H9 (cell line): ENCODE measurements at regions not wholly inside any gene's neighbourhood (a gene's known extent, or its start where the extent isn't known, plus 50 kb on each side); places are given as distances from the start of the nearest gene placed in this dataset.

Experiments
- DNase-seq: peaks from one replicate; pipeline ENCODE4 v3.0.0-alpha.2; 2017
- H2AFZ ChIP-seq: one replicate; pipeline ENCODE4 v1.6.1; 2013; ENCODE audit warnings: mild to moderate bottlenecking, low read length, control low read depth, moderate library complexity
- H2AK5ac ChIP-seq: 2 replicates; pipeline ENCODE4 v1.6.1; 2013; ENCODE audit warnings: low read length, control low read depth, mixed read lengths; ENCODE audit not compliant: insufficient read length
- H2BK120ac ChIP-seq: one replicate; pipeline ENCODE4 v1.6.1; 2013; ENCODE audit warnings: low read depth, mild to moderate bottlenecking, low read length, control low read depth, inconsistent platforms; ENCODE audit not compliant: poor library complexity, severe bottlenecking
- H2BK12ac ChIP-seq: 2 replicates; pipeline ENCODE4 v1.6.1; 2013; ENCODE audit warnings: low read length, control low read depth, mixed read lengths, low read depth; ENCODE audit not compliant: insufficient read length
- H2BK15ac ChIP-seq: 2 replicates; pipeline ENCODE4 v1.6.1; 2013; ENCODE audit warnings: low read depth, low read length, control low read depth
- H2BK20ac ChIP-seq: one replicate; pipeline ENCODE4 v1.6.1; 2013; ENCODE audit warnings: low read depth, mild to moderate bottlenecking, low read length, control low read depth, inconsistent platforms; ENCODE audit not compliant: poor library complexity, severe bottlenecking
- H2BK5ac ChIP-seq: 2 replicates; pipeline ENCODE4 v1.6.1; 2013; ENCODE audit warnings: low read length, control low read depth, mixed read lengths; ENCODE audit not compliant: insufficient read length
- H3K14ac ChIP-seq: 2 replicates; pipeline ENCODE4 v1.6.1; 2013; ENCODE audit warnings: low read length, control low read depth; ENCODE audit not compliant: insufficient read depth
- H3K18ac ChIP-seq: 2 replicates; pipeline ENCODE4 v1.6.1; 2013; ENCODE audit warnings: low read depth, mild to moderate bottlenecking, mixed read lengths, low read length, control low read depth; ENCODE audit not compliant: insufficient read length
- H3K23ac ChIP-seq: 2 replicates; pipeline ENCODE4 v1.6.1; 2013; ENCODE audit warnings: low read length, control low read depth, mixed read lengths, low read depth; ENCODE audit not compliant: insufficient read length
- H3K23me2 ChIP-seq: 2 replicates; pipeline ENCODE4 v1.6.1; 2013; ENCODE audit warnings: low read depth, mild to moderate bottlenecking, mixed read lengths, low read length, control low read depth; ENCODE audit not compliant: insufficient read length, poor library complexity, severe bottlenecking
- H3K27ac ChIP-seq: 2 replicates; pipeline ENCODE4 v1.5.1; 2013; ENCODE audit warnings: low read length, control low read depth, mixed read lengths, low read depth; ENCODE audit not compliant: insufficient read length
- H3K27me3 ChIP-seq: 2 replicates; pipeline ENCODE4 v1.6.1; 2013; ENCODE audit warnings: low read length, control low read depth, inconsistent platforms; ENCODE audit not compliant: insufficient read depth
- H3K4ac ChIP-seq: 2 replicates; pipeline ENCODE4 v1.6.1; 2013; ENCODE audit warnings: low read depth, mild to moderate bottlenecking, control low read depth, inconsistent platforms, low read length, moderate library complexity
- H3K4me1 ChIP-seq: 2 replicates; pipeline ENCODE4 v1.6.1; 2013; ENCODE audit warnings: low read length, control low read depth, inconsistent platforms; ENCODE audit not compliant: insufficient read depth
- H3K4me2 ChIP-seq: 2 replicates; pipeline ENCODE4 v1.6.1; 2013; ENCODE audit warnings: low read length, control low read depth, mixed read lengths; ENCODE audit not compliant: insufficient read length, insufficient read depth
- H3K56ac ChIP-seq: 2 replicates; pipeline ENCODE4 v1.6.1; 2013; ENCODE audit warnings: low read depth, mild to moderate bottlenecking, mixed read lengths, low read length, control low read depth; ENCODE audit not compliant: insufficient read length
- H3K79me1 ChIP-seq: 2 replicates; pipeline ENCODE4 v1.6.1; 2013; ENCODE audit warnings: low read depth, mild to moderate bottlenecking, moderate library complexity, low read length, control low read depth, inconsistent platforms; ENCODE audit not compliant: insufficient read depth, poor library complexity, severe bottlenecking
- H3K79me2 ChIP-seq: 2 replicates; pipeline ENCODE4 v1.6.1; 2013; ENCODE audit warnings: low read length, control low read depth, inconsistent platforms; ENCODE audit not compliant: insufficient read depth
- H3K9ac ChIP-seq: 2 replicates; pipeline ENCODE4 v1.6.1; 2013; ENCODE audit warnings: low read length, control low read depth, mixed read lengths; ENCODE audit not compliant: insufficient read length; ENCODE audit errors: extremely low read depth
- H3K9me3 ChIP-seq: one replicate; pipeline ENCODE4 v1.6.1; 2013; ENCODE audit warnings: low read depth, low read length, inconsistent platforms; ENCODE audit not compliant: control insufficient read depth
- H3T11ph ChIP-seq: one replicate; pipeline ENCODE4 v1.6.1; 2013; ENCODE audit warnings: mild to moderate bottlenecking, low read length, control low read depth, inconsistent platforms
- H4K20me1 ChIP-seq: one replicate; pipeline ENCODE4 v1.6.1; 2013; ENCODE audit not compliant: control insufficient read depth, insufficient read length, insufficient read depth
- H4K5ac ChIP-seq: 2 replicates; pipeline ENCODE4 v1.6.1; 2013; ENCODE audit warnings: low read depth, mild to moderate bottlenecking, mixed read lengths, low read length, control low read depth; ENCODE audit not compliant: insufficient read length
- H4K8ac ChIP-seq: replicated peaks from 2 replicates; pipeline ENCODE4 v1.6.1; 2013; ENCODE audit warnings: low read length, control low read depth, mixed read lengths, low read depth; ENCODE audit not compliant: insufficient read length
- H4K91ac ChIP-seq: 2 replicates; pipeline ENCODE4 v1.6.1; 2013; ENCODE audit warnings: low read depth, mild to moderate bottlenecking, moderate library complexity, mixed read lengths, low read length, control low read depth; ENCODE audit not compliant: insufficient read length
- H3K27ac Mint-ChIP-seq, 3 experiments: 2 replicates in 2 of 3; 3 replicates in 1 of 3; pipeline ENCODE4 v1.8.0; 2020 to 2021; ENCODE audit warnings: mixed read lengths in 3 of 3, mild to moderate bottlenecking in 1 of 3, moderate library complexity in 1 of 3
- H3K27me3 Mint-ChIP-seq: 2 replicates; pipeline ENCODE4 v1.8.0; 2021; ENCODE audit warnings: low read depth, mild to moderate bottlenecking, moderate library complexity, mixed read lengths
- H3K36me3 Mint-ChIP-seq, 3 experiments: 2 replicates in 2 of 3; 3 replicates in 1 of 3; pipeline ENCODE4 v1.8.0; 2020 to 2021; ENCODE audit warnings: low read depth in 3 of 3, mixed read lengths in 3 of 3; ENCODE audit not compliant: insufficient read depth in 1 of 3
- H3K4me1 Mint-ChIP-seq, 2 experiments: 2 replicates each; pipeline ENCODE4 v1.8.0; 2020; ENCODE audit warnings: mixed read lengths in 2 of 2
- H3K4me3 Mint-ChIP-seq, 2 experiments: 2 replicates in 1 of 2; 3 replicates in 1 of 2; pipeline ENCODE4 v1.8.0; 2020 to 2021; ENCODE audit warnings: mild to moderate bottlenecking in 2 of 2, mixed read lengths in 2 of 2, moderate library complexity in 1 of 2
- H3K9me3 Mint-ChIP-seq, 2 experiments: 2 replicates in 1 of 2; 3 replicates in 1 of 2; pipeline ENCODE4 v1.8.0; 2020; ENCODE audit warnings: mild to moderate bottlenecking in 2 of 2, mixed read lengths in 2 of 2, moderate library complexity in 1 of 2
- CTCF ChIP-seq: fragments of 200-600 bp; sonication (generic); conservative IDR thresholded peaks from 3 replicates; pipeline ENCODE4 v1.8.0; 2021; ENCODE audit warnings: antibody characterized with exemption, mild to moderate bottlenecking
- WGBS: extraction: QIAGEN DNeasy Blood & Tissue Kit; methylation state at CpG from one replicate; pipeline ENCODE4 v1.1.7; 2013; ENCODE audit warnings: missing lambda C conversion rate, low lambda C conversion rate, mixed read lengths; ENCODE audit not compliant: insufficient read length; ENCODE audit errors: extremely low coverage; 5-methylcytosine and 5-hydroxymethylcytosine counted together

DNA sequence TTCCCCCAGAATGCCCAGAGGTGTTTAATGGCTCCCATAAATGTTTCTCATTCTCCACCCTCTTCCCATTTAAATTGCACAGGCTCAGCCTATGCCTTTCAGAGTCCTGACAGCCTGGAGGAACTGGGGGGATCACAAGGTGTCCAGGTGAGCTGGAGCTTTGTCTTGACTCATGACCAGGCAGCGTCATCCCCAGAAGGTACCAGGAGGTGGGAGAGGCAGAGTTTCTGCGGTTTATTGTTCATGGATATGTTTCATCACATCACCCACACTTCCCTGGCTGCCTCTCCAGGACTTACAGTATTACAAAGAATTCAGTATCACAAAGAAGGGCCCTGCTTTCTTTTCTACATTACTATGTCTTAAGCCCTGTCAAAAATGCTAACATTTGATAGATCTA is 103.2 kb upstream of the GALNT18 start:
- Histone ChIP-seq H3K9me3 (no peaks in the 10 kb centered on the region), H3K79me2 (no peaks in the 10 kb centered on the region), H4K20me1 (no peaks in the 10 kb centered on the region), H3K4ac (no peak overlapping the region), H2BK5ac (no peak overlapping the region), H4K91ac (no peak overlapping the region), H3K4me1 (no peaks in the 10 kb centered on the region), H2BK120ac (no peak overlapping the region), H3K27me3 (no peaks in the 10 kb centered on the region), H4K8ac (no peak overlapping the region), H3K23ac (no peak overlapping the region), H4K5ac (no peak overlapping the region), H3K4me2 (no peak overlapping the region), H3K14ac (no peak overlapping the region), H3K27ac (no peak overlapping the region), H3K9ac (no peak overlapping the region), H3K18ac (no peak overlapping the region), H2BK12ac (no peak overlapping the region), H2BK20ac (no peak overlapping the region), H3K56ac (no peak overlapping the region), H3K23me2 (no peaks in the 10 kb centered on the region), H2AFZ (no peak overlapping the region), H2AK5ac (no peak overlapping the region), H3K79me1 (no peaks in the 10 kb centered on the region), H2BK15ac (no peak overlapping the region), H3T11ph (no peak overlapping the region)
- no peak overlapping the region for H3K4me3 Mint-ChIP-seq
- H3K4me1 Mint-ChIP-seq: no peaks in the 10 kb centered on the region
- peaks cover 3% of the 10 kb centered on the region for H3K27me3 Mint-ChIP-seq
- no CpG with 5 or more reads among the region's 2 CpGs for WGBS
- H3K27ac Mint-ChIP-seq: no peak overlapping the region
- H3K36me3 Mint-ChIP-seq: peaks cover 0 to 4% (median 0%) of the 10 kb centered on the region in 3 experiments; a peak in 2 of 7 replicates
- H3K9me3 Mint-ChIP-seq: peaks cover 4 to 7% of the 10 kb centered on the region in 2 experiments
- TF ChIP-seq CTCF: no peak
- DNase-seq: no peak
